H1 (cell line): ENCODE measurements at regions not wholly inside any gene's neighbourhood (a gene's known extent, or its start where the extent isn't known, plus 50 kb on each side); places are given as distances from the start of the nearest gene placed in this dataset.

Source experiments
- CEBPB ChIP-seq: IDR thresholded peaks from 2 replicates; pipeline ENCODE4 v1.6.1; 2012; ENCODE audit warnings: low read depth, low read length
- CTCF ChIP-seq, 3 experiments: IDR thresholded peaks; 1 replicate in 2 of 3; 2 replicates in 1 of 3; pipeline versions ENCODE4 v1.5.1 to v1.6.1; 2011; ENCODE audit warnings: low read length in 3 of 3, mild to moderate bottlenecking in 3 of 3, inconsistent platforms in 2 of 3, low read depth in 1 of 3, moderate library complexity in 1 of 3; ENCODE audit not compliant: insufficient read depth in 1 of 3; ENCODE audit errors: control extremely low read depth in 1 of 3
- EP300 ChIP-seq, 2 experiments: IDR thresholded peaks; 1 replicate in 1 of 2; 2 replicates in 1 of 2; pipeline ENCODE4 v1.6.1; 2011 to 2012; ENCODE audit warnings: low read depth in 2 of 2, low read length in 2 of 2, mild to moderate bottlenecking in 2 of 2, borderline replicate concordance in 1 of 2, inconsistent platforms in 1 of 2, moderate library complexity in 1 of 2
- JUN ChIP-seq: IDR thresholded peaks from 2 replicates; pipeline ENCODE4 v1.6.1; 2011; ENCODE audit warnings: low read depth, mild to moderate bottlenecking, improper control_type of control experiment, low read length
- KDM5A ChIP-seq: fragments of 200-600 bp; IDR thresholded peaks from 2 replicates; pipeline ENCODE4 v1.7.1; 2012; ENCODE audit warnings: mild to moderate bottlenecking, low read length, inconsistent platforms, mixed read lengths
- MAX ChIP-seq: IDR thresholded peaks from 2 replicates; pipeline ENCODE4 v1.6.1; 2012; ENCODE audit warnings: inconsistent platforms
- NRF1 ChIP-seq: IDR thresholded peaks from 2 replicates; pipeline ENCODE4 v1.6.1; 2011; ENCODE audit warnings: mild to moderate bottlenecking, low read depth, low read length, improper control_type of control experiment
- POLR2A ChIP-seq, 2 experiments: IDR thresholded peaks; 1 replicate in 1 of 2; 2 replicates in 1 of 2; pipeline ENCODE4 v1.6.1; 2011; ENCODE audit warnings: low read depth in 2 of 2, low read length in 2 of 2, mild to moderate bottlenecking in 2 of 2; ENCODE audit errors: control extremely low read depth in 1 of 2
- RAD21 ChIP-seq, 2 experiments: IDR thresholded peaks in 1 of 2; conservative IDR thresholded peaks in 1 of 2; 2 replicates each; pipeline ENCODE4 v1.6.1; 2011; ENCODE audit warnings: low read depth in 2 of 2, low read length in 2 of 2, improper control_type of control experiment in 1 of 2, inconsistent platforms in 1 of 2, mild to moderate bottlenecking in 1 of 2, moderate library complexity in 1 of 2
- RBBP5 ChIP-seq: IDR thresholded peaks from 2 replicates; pipeline ENCODE4 v1.7.1; 2012; ENCODE audit warnings: low read depth, mild to moderate bottlenecking, inconsistent platforms, low read length, moderate library complexity, borderline replicate concordance
- RXRA ChIP-seq: IDR thresholded peaks from 2 replicates; pipeline ENCODE4 v1.6.1; 2011; ENCODE audit warnings: low read depth, mild to moderate bottlenecking, low read length, moderate library complexity; ENCODE audit not compliant: insufficient read depth
- SP4 ChIP-seq: IDR thresholded peaks from 2 replicates; pipeline ENCODE4 v1.6.1; 2012; ENCODE audit warnings: low read length, inconsistent platforms
- TAF1 ChIP-seq: IDR thresholded peaks from 2 replicates; pipeline ENCODE4 v1.6.1; 2011; ENCODE audit warnings: mild to moderate bottlenecking, low read depth, low read length
- TCF12 ChIP-seq: IDR thresholded peaks from 2 replicates; pipeline ENCODE4 v1.6.1; 2011; ENCODE audit warnings: low read depth, mild to moderate bottlenecking, low read length

- TF ChIP-seq CEBPB (no peak), TCF12 (no peak), TAF1 (no peak), CTCF (IDR thresholded peaks at IDR 0.05; ENCODE audit: control extremely low read depth in 1 of 3, insufficient read depth in 1 of 3, low read depth in 1 of 3, low read length in 3 of 3) (no peak), POLR2A (IDR thresholded peaks at IDR 0.05; ENCODE audit: control extremely low read depth in 1 of 2, low read depth in 2 of 2, low read length in 2 of 2) (no peak), RXRA (no peak), MAX (no peak), RBBP5 (no peak), RAD21 (IDR thresholded peaks at IDR 0.05 in 1 of 2, conservative IDR thresholded peaks at IDR 0.05 in 1 of 2; ENCODE audit: low read depth in 2 of 2, low read length in 2 of 2) (no peak), EP300 (IDR thresholded peaks at IDR 0.05; ENCODE audit: borderline replicate concordance in 1 of 2, low read depth in 2 of 2, low read length in 2 of 2) (no peak), KDM5A (no peak), SP4 (no peak), JUN (no peak), NRF1 (no peak)
These were observed 176.8 kb downstream of the TANC2 start for GRCh38 chr17:63142836-63143235.
